ENCODE measurements at regions not wholly inside any gene's neighbourhood (a gene's known extent, or its start where the extent isn't known, plus 50 kb on each side); places are given as distances from the start of the nearest gene placed in this dataset.

DNA sequence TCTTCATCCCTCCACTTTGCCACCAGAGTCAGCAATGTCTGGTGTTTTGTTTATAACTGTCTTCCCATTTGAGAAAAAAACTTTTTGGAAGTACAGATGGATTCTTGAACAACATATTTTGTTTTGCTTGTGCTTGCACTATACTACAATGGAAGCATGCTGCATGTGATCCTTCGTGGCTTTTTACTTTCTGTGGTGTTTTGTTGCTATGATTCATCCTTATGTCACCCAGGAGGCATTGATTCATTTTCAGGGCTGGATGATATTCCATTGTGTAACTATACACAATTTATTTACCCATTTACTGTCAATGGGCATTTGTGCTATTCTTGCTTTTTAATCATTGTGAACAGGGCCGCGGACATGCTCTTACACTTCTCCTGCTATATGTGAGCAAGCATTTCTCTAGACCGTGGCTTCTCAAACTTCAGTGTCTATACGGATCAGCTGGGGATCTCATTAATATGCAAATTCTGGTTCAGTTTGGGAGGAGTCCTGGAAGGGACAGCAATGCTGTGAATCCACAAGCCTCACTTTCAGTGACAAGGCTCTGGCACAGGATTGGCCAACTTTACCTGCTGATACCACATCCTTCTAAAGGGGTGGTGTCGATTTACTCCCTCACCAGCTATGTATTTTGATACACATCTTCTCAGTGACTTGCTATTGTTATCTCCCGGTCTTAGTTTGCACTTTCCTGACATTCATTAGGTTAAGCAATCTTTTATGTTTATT lies 65.9 kb downstream of the POLR2M start:
- H3K9ac ChIP-seq (ENCODE audit: low read length), result no peak overlapping the region
- no peaks in the 10 kb centered on the region for H3K9me2 ChIP-seq (replicated peaks; ENCODE audit: insufficient read depth, low read length)
- no peak for DNase-seq
- H3K4me2 ChIP-seq (ENCODE audit: low read depth, low read length), result no peak overlapping the region
- H3K9me3 ChIP-seq (replicated peaks; ENCODE audit: insufficient read depth, low read length), result no peaks in the 10 kb centered on the region
- H2AFZ ChIP-seq (ENCODE audit: low read length), result no peak overlapping the region
- TF ChIP-seq EZH2phosphoT487 (IDR thresholded peaks at IDR 0.05; ENCODE audit: low read length) (no peak), EZH2 (optimal IDR thresholded peaks at IDR 0.05; ENCODE audit: low read depth, low read length) (no peak)
- TF ChIP-seq, protein P1, sequence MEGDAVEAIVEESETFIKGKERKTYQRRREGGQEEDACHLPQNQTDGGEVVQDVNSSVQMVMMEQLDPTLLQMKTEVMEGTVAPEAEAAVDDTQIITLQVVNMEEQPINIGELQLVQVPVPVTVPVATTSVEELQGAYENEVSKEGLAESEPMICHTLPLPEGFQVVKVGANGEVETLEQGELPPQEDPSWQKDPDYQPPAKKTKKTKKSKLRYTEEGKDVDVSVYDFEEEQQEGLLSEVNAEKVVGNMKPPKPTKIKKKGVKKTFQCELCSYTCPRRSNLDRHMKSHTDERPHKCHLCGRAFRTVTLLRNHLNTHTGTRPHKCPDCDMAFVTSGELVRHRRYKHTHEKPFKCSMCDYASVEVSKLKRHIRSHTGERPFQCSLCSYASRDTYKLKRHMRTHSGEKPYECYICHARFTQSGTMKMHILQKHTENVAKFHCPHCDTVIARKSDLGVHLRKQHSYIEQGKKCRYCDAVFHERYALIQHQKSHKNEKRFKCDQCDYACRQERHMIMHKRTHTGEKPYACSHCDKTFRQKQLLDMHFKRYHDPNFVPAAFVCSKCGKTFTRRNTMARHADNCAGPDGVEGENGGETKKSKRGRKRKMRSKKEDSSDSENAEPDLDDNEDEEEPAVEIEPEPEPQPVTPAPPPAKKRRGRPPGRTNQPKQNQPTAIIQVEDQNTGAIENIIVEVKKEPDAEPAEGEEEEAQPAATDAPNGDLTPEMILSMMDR (IDR thresholded peaks at IDR 0.05; ENCODE audit: low read length), result no peak
- H3K79me2 ChIP-seq (ENCODE audit: low read length), result no peaks in the 10 kb centered on the region
- no peaks in the 10 kb centered on the region for H3K27me3 ChIP-seq (replicated peaks; ENCODE audit: insufficient read depth, low read length)
- H3K36me3 ChIP-seq (replicated peaks; ENCODE audit: insufficient read depth, low read length), result no peaks in the 10 kb centered on the region
- H4K20me1 ChIP-seq (ENCODE audit: insufficient read depth, low read length), result no peaks in the 10 kb centered on the region
- no peak overlapping the region for H3K4me3 ChIP-seq (ENCODE audit: low read length)
- peaks cover 8% of the 10 kb centered on the region; the same call in 1 of the 2 replicates for H3F3A ChIP-seq (ENCODE audit: insufficient read depth, low read length)
- peaks cover 26% of the 10 kb centered on the region for H3K4me1 ChIP-seq (ENCODE audit: low read length)
- H3K27ac ChIP-seq (ENCODE audit: low read length), result no peak overlapping the region

DNA sequence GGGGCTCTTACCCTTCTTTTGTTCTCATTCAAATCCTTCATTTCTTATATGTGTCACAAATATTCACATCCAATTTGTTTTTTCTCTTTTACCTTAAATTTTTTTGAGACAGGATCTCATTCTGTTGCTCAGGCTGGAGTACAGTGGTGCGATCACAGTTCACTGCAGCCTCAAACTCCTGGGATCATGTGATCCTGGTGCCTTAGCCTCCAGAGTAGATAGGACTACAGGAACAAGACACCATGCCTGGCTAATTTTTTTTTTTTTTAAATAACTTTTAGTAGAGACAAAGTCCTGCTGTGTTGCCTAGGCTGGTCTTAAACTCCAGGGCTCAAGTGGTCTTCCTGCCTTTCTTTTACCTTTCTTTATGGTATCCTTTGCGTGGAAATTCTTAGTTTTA lies 66.5 kb downstream of the POLR2M start:
- H3K9me2 ChIP-seq (replicated peaks; ENCODE audit: insufficient read depth, low read length), result no peaks in the 10 kb centered on the region
- peaks cover 13% of the 10 kb centered on the region; the same call in 1 of the 2 replicates for H3F3A ChIP-seq (ENCODE audit: insufficient read depth, low read length)
- no peak overlapping the region for H3K4me2 ChIP-seq (ENCODE audit: low read depth, low read length)
- no peak overlapping the region for H3K27ac ChIP-seq (ENCODE audit: low read length)
- H3K4me3 ChIP-seq (ENCODE audit: low read length), result no peak overlapping the region
- H3K9ac ChIP-seq (ENCODE audit: low read length), result no peak overlapping the region
- no peaks in the 10 kb centered on the region for H4K20me1 ChIP-seq (ENCODE audit: insufficient read depth, low read length)
- no peak for DNase-seq
- H3K36me3 ChIP-seq (replicated peaks; ENCODE audit: insufficient read depth, low read length), result no peaks in the 10 kb centered on the region
- no peaks in the 10 kb centered on the region for H3K79me2 ChIP-seq (ENCODE audit: low read length)
- no peaks in the 10 kb centered on the region for H3K9me3 ChIP-seq (replicated peaks; ENCODE audit: insufficient read depth, low read length)
- TF ChIP-seq EZH2phosphoT487 (IDR thresholded peaks at IDR 0.05; ENCODE audit: low read length) (no peak), EZH2 (optimal IDR thresholded peaks at IDR 0.05; ENCODE audit: low read depth, low read length) (no peak)
- TF ChIP-seq, protein P1 (IDR thresholded peaks at IDR 0.05; ENCODE audit: low read length), result no peak
- no peaks in the 10 kb centered on the region for H3K27me3 ChIP-seq (replicated peaks; ENCODE audit: insufficient read depth, low read length)
- peaks cover 26% of the 10 kb centered on the region for H3K4me1 ChIP-seq (ENCODE audit: low read length)
- H2AFZ ChIP-seq (ENCODE audit: low read length), result no peak overlapping the region

DNA sequence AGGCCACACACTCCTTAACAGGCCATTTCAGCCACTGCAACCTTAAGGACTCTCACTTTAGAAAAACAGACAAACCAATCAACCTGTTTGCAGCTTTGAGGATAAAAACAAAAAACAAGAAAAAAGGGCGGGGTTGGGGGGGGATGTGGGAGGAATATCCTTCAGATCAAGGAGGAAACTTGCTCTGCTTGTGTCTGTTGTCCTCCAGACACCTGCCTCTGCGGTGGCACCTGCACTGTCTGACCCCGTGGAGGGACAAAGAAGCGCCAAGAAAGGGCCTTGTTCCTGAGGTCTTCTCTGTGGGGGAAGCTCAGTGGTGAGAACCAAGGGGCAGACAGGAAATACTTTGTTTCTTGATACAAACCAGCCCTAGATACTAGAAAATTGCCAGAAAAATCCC lies 70.5 kb downstream of the POLR2M start:
- H3K9me2 ChIP-seq (replicated peaks; ENCODE audit: insufficient read depth, low read length), result no peaks in the 10 kb centered on the region
- H3K27ac ChIP-seq (ENCODE audit: low read length), result peak overlapping the region; percentile 61; the same call in 1 of the 2 replicates
- H3K4me1 ChIP-seq (ENCODE audit: low read length), result peaks cover 37% of the 10 kb centered on the region
- H2AFZ ChIP-seq (ENCODE audit: low read length), result peak overlapping the region; percentile 53
- no peaks in the 10 kb centered on the region for H4K20me1 ChIP-seq (ENCODE audit: insufficient read depth, low read length)
- H3K4me2 ChIP-seq (ENCODE audit: low read depth, low read length), result peak overlapping the region; percentile 59; the same call in 1 of the 2 replicates
- peak; percentile 96 for DNase-seq
- H3K27me3 ChIP-seq (replicated peaks; ENCODE audit: insufficient read depth, low read length), result no peaks in the 10 kb centered on the region
- no peaks in the 10 kb centered on the region for H3K36me3 ChIP-seq (replicated peaks; ENCODE audit: insufficient read depth, low read length)
- no peak overlapping the region for H3K4me3 ChIP-seq (ENCODE audit: low read length)
- peaks cover 22% of the 10 kb centered on the region for H3F3A ChIP-seq (ENCODE audit: insufficient read depth, low read length)
- H3K9ac ChIP-seq (ENCODE audit: low read length), result no peak overlapping the region
- no peaks in the 10 kb centered on the region for H3K9me3 ChIP-seq (replicated peaks; ENCODE audit: insufficient read depth, low read length)
- TF ChIP-seq, protein P1 (IDR thresholded peaks at IDR 0.05; ENCODE audit: low read length), result no peak
- TF ChIP-seq EZH2phosphoT487 (IDR thresholded peaks at IDR 0.05; ENCODE audit: low read length) (no peak), EZH2 (optimal IDR thresholded peaks at IDR 0.05; ENCODE audit: low read depth, low read length) (no peak)
- no peaks in the 10 kb centered on the region for H3K79me2 ChIP-seq (ENCODE audit: low read length)
